ENCODE measurements at regions not wholly inside any gene's neighbourhood (a gene's known extent, or its start where the extent isn't known, plus 50 kb on each side); places are given as distances from the start of the nearest gene placed in this dataset.
"Not testable (repeated sequence)": the region's sequence is repeated elsewhere in the genome, so short reads cannot be mapped to it uniquely, and the experiment has no call there.

DNA sequence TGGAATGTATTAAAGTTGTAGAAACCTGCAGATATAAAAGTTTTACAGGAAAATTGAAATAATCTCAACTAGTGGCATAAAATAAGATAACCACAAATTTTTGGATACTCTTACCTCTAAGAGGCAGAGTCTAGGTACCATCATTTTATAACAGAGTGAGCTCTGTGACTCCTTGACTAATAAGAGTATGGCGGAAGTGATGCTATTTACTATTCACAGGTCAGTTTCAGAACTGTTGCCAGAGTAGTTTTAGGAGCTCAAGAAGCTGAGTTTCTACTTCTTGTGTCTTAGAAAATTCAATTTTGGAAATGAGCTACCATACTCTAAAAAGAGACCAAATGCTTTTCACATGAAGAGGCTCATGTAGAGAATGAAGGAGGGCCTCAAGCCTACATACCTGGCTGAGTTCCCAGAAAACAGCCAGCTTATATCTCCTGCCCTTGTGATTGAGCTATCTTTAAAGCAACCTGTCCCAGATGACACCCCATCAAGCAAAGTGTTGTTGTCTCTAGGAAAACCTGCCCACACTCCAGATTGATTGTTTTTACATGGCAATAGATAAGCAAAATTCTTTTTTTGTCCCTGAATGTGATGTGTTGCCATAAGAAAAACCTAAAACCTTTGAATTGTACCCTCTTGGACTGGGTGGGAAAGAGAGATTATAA, 712.8 kb upstream of the CNTN5 start:
- DNase-seq (ENCODE audit: low read depth in 1 of 2, low spot score in 1 of 2) = no peak
- no peak for TF ChIP-seq JUND (IDR thresholded peaks at IDR 0.05; ENCODE audit: low read depth)
- in situ Hi-C loops (cut with HindIII; ENCODE audit: low pct_unique_long_range_greater_than_20kb, low sequenced_read_pairs) = no loop called here

DNA sequence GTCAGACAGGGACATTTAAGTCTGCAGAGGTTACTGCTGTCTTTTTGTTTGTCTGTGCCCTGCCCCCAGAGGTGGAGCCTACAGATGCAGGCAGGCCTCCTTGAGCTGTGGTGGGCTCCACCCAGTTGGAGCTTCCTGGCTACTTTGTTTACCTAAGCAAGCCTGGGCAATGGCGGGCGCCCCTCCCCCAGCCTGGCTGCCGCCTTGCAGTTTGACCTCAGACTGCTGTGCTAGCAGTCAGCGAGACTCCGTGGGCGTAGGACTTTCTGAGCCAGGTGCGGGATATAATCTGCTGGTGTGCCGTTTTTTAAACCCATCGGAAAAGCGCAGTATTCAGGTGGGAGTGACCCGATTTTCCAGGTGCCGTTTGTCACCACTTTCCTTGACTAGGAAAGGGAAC, 690.4 kb upstream of the CNTN5 start:
- in situ Hi-C loops (cut with HindIII; ENCODE audit: low pct_unique_long_range_greater_than_20kb, low sequenced_read_pairs) = not testable (repeated sequence)
- DNase-seq (ENCODE audit: low read depth in 1 of 2, low spot score in 1 of 2) = peak in 1 of 2 experiments; percentile 34

DNA sequence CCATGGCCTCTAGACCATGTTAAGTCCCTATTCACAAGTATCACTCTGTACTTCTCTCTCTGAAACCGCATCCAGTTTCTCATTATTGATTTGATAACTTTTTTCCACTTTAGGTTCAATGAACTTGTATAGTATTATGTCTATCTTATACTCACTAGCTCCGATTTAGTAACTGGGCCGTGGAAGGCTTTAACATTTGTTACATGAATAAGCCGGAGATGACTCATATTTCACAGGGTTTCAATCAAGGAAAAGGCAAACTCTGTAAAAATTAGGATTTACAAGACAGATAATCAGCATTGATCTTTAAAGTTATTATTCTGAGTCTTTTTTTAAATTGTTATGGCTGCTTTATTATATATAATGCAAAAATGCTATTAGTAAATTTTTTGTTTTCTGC, 662.2 kb upstream of the CNTN5 start:
- no peak for TF ChIP-seq JUND (IDR thresholded peaks at IDR 0.05; ENCODE audit: low read depth)
- DNase-seq (ENCODE audit: low read depth in 1 of 2, low spot score in 1 of 2) = no peak
- in situ Hi-C loops (cut with HindIII; ENCODE audit: low pct_unique_long_range_greater_than_20kb, low sequenced_read_pairs) = no loop called here

DNA sequence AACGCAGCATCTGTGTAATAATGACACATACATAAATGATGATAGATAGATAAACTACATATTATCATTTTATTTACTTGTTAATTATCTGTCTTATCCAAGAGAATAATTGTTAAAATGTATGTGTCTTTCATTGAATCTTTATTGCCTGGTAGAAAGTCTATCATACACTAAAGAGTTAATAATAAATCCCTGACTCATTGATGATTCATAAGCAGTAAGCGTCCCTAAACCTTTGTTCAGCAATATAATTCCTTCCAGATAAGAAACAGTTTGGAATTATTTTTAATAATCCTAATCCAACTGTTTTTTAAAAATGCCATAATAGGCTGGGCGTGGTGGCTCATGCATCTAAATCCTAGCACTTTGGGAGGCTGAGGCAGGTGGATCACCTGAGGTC, 655.6 kb upstream of the CNTN5 start:
- no peak for TF ChIP-seq JUND (IDR thresholded peaks at IDR 0.05; ENCODE audit: low read depth)
- in situ Hi-C loops (cut with HindIII; ENCODE audit: low pct_unique_long_range_greater_than_20kb, low sequenced_read_pairs) = no loop called here
- DNase-seq (ENCODE audit: low read depth in 1 of 2, low spot score in 1 of 2) = no peak

DNA sequence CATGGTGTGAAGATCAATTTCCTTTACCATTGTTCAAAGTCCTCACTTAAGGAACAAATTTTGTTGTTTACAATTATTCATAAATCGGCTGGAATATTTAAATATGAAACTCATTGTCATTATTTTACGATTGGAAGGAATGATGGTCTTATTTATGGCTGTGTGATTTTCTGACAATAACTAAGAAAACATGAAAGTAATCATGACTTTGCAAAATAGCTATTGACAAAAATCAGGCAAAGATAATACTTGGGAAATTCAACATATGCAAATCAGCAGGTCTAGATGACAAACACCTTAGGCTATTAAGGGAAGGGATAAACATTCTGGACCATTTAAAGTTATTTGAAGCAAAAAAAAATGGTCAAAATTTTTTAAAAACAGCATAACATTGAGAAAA, 654.8 kb upstream of the CNTN5 start:
- DNase-seq (ENCODE audit: low read depth in 1 of 2, low spot score in 1 of 2) = no peak

DNA sequence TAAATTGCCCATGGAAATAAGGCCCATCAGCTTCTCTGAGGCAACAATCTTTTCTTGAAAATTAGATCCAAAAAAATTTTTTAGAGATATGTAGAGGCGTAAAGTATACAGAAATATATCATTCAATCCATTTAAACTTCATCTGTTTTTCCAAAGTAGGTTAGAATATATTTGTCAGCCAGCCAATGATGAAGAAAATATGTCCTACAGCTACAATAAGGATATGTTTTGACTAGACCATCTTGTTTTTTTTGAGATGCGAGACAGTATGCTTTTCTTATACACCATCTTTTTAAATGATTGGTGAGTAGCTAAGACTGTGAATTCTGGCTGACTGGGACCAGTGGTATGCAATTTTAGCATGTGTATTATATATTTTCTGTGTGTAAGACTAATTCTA, 630.4 kb upstream of the CNTN5 start:
- no peak for TF ChIP-seq JUND (IDR thresholded peaks at IDR 0.05; ENCODE audit: low read depth)
- in situ Hi-C loops (cut with HindIII; ENCODE audit: low pct_unique_long_range_greater_than_20kb, low sequenced_read_pairs) = no loop called here
- no peak for DNase-seq (ENCODE audit: low read depth in 1 of 2, low spot score in 1 of 2)

More for the DNA sequence above, 654.8 kb upstream of the CNTN5 start:
- no peak for TF ChIP-seq JUND (IDR thresholded peaks at IDR 0.05; ENCODE audit: low read depth)
- in situ Hi-C loops (cut with HindIII; ENCODE audit: low pct_unique_long_range_greater_than_20kb, low sequenced_read_pairs) = no loop called here

DNA sequence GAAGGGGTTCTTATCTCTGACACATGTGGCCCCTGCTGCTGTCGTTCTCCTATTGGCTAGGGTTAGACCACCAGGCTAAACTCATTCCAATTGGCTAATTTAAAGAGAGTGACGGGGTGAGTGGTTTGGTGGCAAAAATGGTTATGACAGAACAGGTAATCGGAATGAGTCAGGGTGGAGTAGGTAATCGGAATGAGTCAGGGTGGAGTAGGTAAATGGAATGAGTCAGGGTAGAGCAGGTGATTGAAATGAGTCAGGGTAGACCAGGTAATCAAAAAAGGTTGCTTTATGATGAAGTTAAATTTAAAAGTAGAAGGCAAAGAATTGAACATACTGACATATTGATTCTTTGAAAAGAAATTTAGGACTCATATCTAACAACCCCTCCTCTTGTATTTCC, 626.2 kb upstream of the CNTN5 start:
- in situ Hi-C loops (cut with HindIII; ENCODE audit: low pct_unique_long_range_greater_than_20kb, low sequenced_read_pairs); DNase-seq (ENCODE audit: low read depth in 1 of 2, low spot score in 1 of 2): not testable (repeated sequence)

DNA sequence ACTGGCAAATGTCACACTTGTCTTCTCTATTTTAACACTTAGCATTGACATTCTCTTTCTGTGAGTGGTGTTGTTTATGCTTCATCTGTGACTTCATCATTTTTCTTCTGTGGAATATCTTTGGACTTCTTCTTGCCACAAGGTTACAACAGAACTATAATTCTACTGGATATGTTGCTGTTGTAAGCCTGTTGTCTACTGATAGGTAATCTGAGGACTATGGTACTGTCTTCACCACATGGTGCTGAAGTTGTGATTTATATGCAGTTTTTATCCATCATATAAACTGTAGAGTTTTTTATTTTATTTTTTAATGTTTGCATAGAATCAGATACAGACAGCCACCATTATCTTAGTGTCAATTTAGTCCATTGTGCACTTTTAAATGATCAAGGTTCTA, 622.2 kb upstream of the CNTN5 start:
- in situ Hi-C loops (cut with HindIII; ENCODE audit: low pct_unique_long_range_greater_than_20kb, low sequenced_read_pairs) = no loop called here
- no peak for DNase-seq (ENCODE audit: low read depth in 1 of 2, low spot score in 1 of 2)
- no peak for TF ChIP-seq JUND (IDR thresholded peaks at IDR 0.05; ENCODE audit: low read depth)

DNA sequence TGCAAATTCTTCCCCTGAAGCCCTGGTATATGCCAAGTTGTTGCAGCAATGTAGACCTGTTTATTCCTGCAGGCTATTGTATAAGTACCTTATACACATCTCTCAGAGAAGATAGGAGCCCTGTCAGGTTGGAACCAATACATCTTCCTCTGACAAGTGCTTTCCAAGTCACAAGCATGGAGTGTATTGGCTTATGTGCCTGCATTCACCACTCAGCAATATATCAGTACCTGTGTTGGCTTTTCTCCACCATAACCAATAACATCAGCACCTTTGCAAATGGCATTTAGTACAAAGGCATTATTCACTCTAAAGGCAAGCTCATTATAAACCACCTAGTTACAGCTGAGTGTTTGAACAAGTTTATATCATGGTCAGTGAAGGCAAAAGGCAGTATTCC, 611.7 kb upstream of the CNTN5 start:
- in situ Hi-C loops (cut with HindIII; ENCODE audit: low pct_unique_long_range_greater_than_20kb, low sequenced_read_pairs) = no loop called here
- no peak for TF ChIP-seq JUND (IDR thresholded peaks at IDR 0.05; ENCODE audit: low read depth)
- DNase-seq (ENCODE audit: low read depth in 1 of 2, low spot score in 1 of 2) = no peak

DNA sequence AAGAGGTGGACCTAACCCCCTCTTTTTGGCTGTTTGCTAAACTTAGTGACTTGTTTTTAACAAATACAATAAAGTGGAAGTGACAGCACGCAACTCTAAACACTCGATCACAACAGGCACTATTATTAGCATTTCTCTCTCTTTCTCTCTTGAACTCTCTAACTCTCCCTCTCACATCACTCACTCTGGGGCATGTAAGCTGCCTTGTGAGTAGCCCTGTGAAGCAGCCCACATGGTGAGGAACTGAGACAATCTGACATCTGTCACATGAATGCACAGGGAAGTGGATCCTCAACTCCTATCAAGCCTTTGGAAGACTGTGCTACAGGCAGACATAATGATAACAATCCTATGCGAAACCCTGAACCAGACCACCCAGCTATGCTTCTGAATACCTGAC, 609.0 kb upstream of the CNTN5 start:
- in situ Hi-C loops (cut with HindIII; ENCODE audit: low pct_unique_long_range_greater_than_20kb, low sequenced_read_pairs) = no loop called here
- no peak for TF ChIP-seq JUND (IDR thresholded peaks at IDR 0.05; ENCODE audit: low read depth)
- DNase-seq (ENCODE audit: low read depth in 1 of 2, low spot score in 1 of 2) = no peak

DNA sequence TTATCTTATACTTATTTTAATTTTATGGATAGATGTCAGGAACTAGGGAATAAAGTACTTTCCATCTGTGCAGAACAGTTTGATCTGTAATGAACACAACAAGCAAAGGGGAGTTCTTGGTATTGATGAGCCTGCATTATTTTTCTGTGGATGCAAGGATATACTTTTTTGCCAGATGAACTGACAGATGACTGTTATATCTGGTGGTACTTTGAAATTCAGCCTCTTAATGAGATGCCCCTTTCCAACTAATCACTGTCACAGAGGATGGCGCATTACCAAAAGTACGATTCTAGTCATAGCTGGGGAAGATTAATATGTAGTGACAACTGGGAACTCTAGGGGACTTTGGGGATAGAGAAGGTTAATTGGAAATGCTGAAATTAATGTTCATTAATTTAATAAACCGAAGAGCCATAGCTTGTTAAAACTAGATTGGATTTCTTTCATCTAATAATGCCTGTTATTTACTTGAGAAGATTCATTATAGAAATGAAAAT, 603.4 kb upstream of the CNTN5 start:
- in situ Hi-C loops (cut with HindIII; ENCODE audit: low pct_unique_long_range_greater_than_20kb, low sequenced_read_pairs) = no loop called here
- DNase-seq (ENCODE audit: low read depth in 1 of 2, low spot score in 1 of 2) = no peak
- TF ChIP-seq JUND (IDR thresholded peaks at IDR 0.05; ENCODE audit: low read depth) = no peak

DNA sequence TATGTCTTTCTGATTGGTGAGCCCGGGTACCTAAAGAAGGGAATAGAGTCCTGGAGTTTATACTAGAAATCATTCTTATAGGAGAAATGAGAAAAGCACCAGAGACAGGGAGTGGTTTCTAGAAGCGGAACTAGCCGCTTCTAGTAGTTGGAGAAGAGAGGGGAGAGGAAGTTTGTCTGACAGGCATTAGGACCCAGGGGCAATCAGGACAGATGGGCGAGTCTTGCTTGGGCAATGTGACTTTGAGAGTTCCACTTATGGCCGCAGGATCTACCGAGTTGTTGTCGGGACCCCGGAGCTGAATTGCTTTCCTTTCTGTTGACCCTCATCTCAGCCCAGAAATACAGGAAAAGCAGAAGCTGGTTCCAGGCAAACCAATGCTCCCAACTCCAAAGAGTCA, 596.8 kb upstream of the CNTN5 start:
- DNase-seq (ENCODE audit: low read depth in 1 of 2, low spot score in 1 of 2) = no peak
- TF ChIP-seq JUND (IDR thresholded peaks at IDR 0.05; ENCODE audit: low read depth) = no peak
- in situ Hi-C loops (cut with HindIII; ENCODE audit: low pct_unique_long_range_greater_than_20kb, low sequenced_read_pairs) = no loop called here

DNA sequence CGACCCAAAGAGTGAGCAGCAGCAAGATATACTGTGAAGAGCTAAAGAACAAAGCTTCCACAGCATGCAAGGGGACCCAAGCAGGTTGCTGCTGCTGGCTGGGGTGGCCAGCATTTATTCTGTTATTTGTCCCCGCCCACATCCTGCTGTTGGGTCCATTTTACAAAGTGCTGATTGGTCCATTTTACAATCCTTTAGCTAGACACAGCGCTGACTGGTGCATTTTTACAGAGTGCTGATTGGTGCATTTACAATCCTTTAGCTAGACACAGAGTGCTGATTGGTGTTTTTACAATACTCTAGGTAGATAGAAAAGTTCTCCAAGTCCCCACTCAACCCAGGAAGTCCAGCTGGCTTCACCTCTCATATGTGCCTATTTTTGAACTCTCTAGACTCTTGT, 596.0 kb upstream of the CNTN5 start:
- DNase-seq (ENCODE audit: low read depth in 1 of 2, low spot score in 1 of 2); in situ Hi-C loops (cut with HindIII; ENCODE audit: low pct_unique_long_range_greater_than_20kb, low sequenced_read_pairs): not testable (repeated sequence)

Data from T47D (cell line).